DND-41 (cell line): ENCODE measurements at regions not wholly inside any gene's neighbourhood (a gene's known extent, or its start where the extent isn't known, plus 50 kb on each side); places are given as distances from the start of the nearest gene placed in this dataset.

Source experiments
- ATAC-seq: fragments of 200-7000 bp; cut with Tn5 transposase; 3 replicates; pipeline ENCODE4 v1.9.1; 2021; ENCODE audit warnings: low read depth; ENCODE audit not compliant: insufficient read depth
- DNase-seq: peaks from one replicate; pipeline ENCODE4 v3.0.0-alpha.2; 2020
- H2AFZ ChIP-seq: 2 replicates; pipeline ENCODE4 v1.6.0; 2012; ENCODE audit warnings: low read depth, low read length
- H3K27ac ChIP-seq: 2 replicates; pipeline ENCODE4 v1.5.1; 2012; ENCODE audit warnings: low read length, inconsistent platforms
- H3K27me3 ChIP-seq: fragments of 200-600 bp; sonication (generic); 2 replicates; pipeline ENCODE4 v1.6.0; 2012; ENCODE audit warnings: low read length, mild to moderate bottlenecking, inconsistent platforms; ENCODE audit not compliant: insufficient read depth, poor library complexity
- H3K36me3 ChIP-seq: 2 replicates; pipeline ENCODE4 v1.5.1; 2012; ENCODE audit warnings: low read length, inconsistent platforms; ENCODE audit not compliant: insufficient read depth
- H3K4me1 ChIP-seq: 2 replicates; pipeline ENCODE4 v1.5.1; 2012; ENCODE audit warnings: mild to moderate bottlenecking, low read length; ENCODE audit not compliant: insufficient read depth
- H3K4me2 ChIP-seq: 2 replicates; pipeline ENCODE4 v1.6.0; 2012; ENCODE audit warnings: mild to moderate bottlenecking, moderate library complexity, low read length, inconsistent platforms; ENCODE audit not compliant: insufficient read depth
- H3K4me3 ChIP-seq, 2 experiments: fragments of 200-600 bp in 1 of 2; shearing (Covaris generic) in 1 of 2; 2 replicates each; pipeline ENCODE4 v1.5.1; 2012 to 2016; ENCODE audit warnings: inconsistent platforms in 2 of 2, low read length in 2 of 2, mild to moderate bottlenecking in 2 of 2, low read depth in 1 of 2, moderate library complexity in 1 of 2
- H3K79me2 ChIP-seq: 2 replicates; pipeline ENCODE4 v1.6.0; 2012; ENCODE audit warnings: low read length, inconsistent platforms; ENCODE audit not compliant: insufficient read depth
- H3K9ac ChIP-seq: 2 replicates; pipeline ENCODE4 v1.6.0; 2012; ENCODE audit warnings: low read depth, mild to moderate bottlenecking, inconsistent platforms, low read length, moderate library complexity
- H3K9me3 ChIP-seq: 2 replicates; pipeline ENCODE4 v1.5.1; 2012; ENCODE audit warnings: low read length, moderate library complexity, mild to moderate bottlenecking, inconsistent platforms; ENCODE audit not compliant: insufficient read depth, severe bottlenecking
- H4K20me1 ChIP-seq: 2 replicates; pipeline ENCODE4 v1.6.0; 2012; ENCODE audit warnings: low read length; ENCODE audit not compliant: insufficient read depth
- CTCF ChIP-seq: IDR thresholded peaks from 2 replicates; pipeline ENCODE4 v1.5.1; 2012; ENCODE audit warnings: borderline replicate concordance, low read length, moderate library complexity, mild to moderate bottlenecking; ENCODE audit not compliant: poor library complexity, severe bottlenecking; ENCODE audit errors: extremely low read depth
- EZH2 ChIP-seq: IDR thresholded peaks from 3 replicates; pipeline ENCODE4 v1.6.1; 2012; ENCODE audit warnings: borderline replicate concordance, low read depth, mild to moderate bottlenecking, moderate library complexity, low read length, inconsistent platforms; ENCODE audit not compliant: severe bottlenecking

- Histone ChIP-seq H3K9me3 (no peaks in the 10 kb centered on the region), H3K4me1 (no peaks in the 10 kb centered on the region), H3K4me2 (no peak overlapping the region), H3K4me3 (no peak overlapping the region), H3K27me3 (no peaks in the 10 kb centered on the region), H3K27ac (no peak overlapping the region), H3K36me3 (no peaks in the 10 kb centered on the region), H3K9ac (no peak overlapping the region), H2AFZ (no peak overlapping the region), H3K79me2 (no peaks in the 10 kb centered on the region), H4K20me1 (no peaks in the 10 kb centered on the region)
- TF ChIP-seq EZH2 (no peak), CTCF (no peak)
- ATAC-seq (no peak), DNase-seq (no peak)
Measured at GRCh38 chr16:76176616-76177015, 100.6 kb upstream of the CNTNAP4 start.

- Histone ChIP-seq H3K4me3 (no peak overlapping the region), H2AFZ (no peak overlapping the region), H3K4me1 (no peaks in the 10 kb centered on the region), H3K27ac (no peak overlapping the region), H3K36me3 (no peaks in the 10 kb centered on the region), H3K4me2 (no peak overlapping the region), H3K27me3 (no peaks in the 10 kb centered on the region), H4K20me1 (no peaks in the 10 kb centered on the region), H3K79me2 (no peaks in the 10 kb centered on the region), H3K9ac (no peak overlapping the region), H3K9me3 (peaks cover 2% of the 10 kb centered on the region)
- no peak for TF ChIP-seq EZH2
- TF ChIP-seq CTCF, result no peak
- DNase-seq (no peak), ATAC-seq (no peak)
Measured at GRCh38 chr16:76182041-76182635, 95.1 kb upstream of the CNTNAP4 start.

GRCh38 chr16:76183647-76184046 lies 93.6 kb upstream of the CNTNAP4 start:
- Histone ChIP-seq H2AFZ (no peak overlapping the region), H3K9me3 (peaks cover 2% of the 10 kb centered on the region), H4K20me1 (no peaks in the 10 kb centered on the region), H3K27ac (no peak overlapping the region), H3K27me3 (no peaks in the 10 kb centered on the region), H3K4me2 (no peak overlapping the region), H3K9ac (no peak overlapping the region), H3K4me1 (no peaks in the 10 kb centered on the region), H3K36me3 (no peaks in the 10 kb centered on the region), H3K79me2 (no peaks in the 10 kb centered on the region), H3K4me3 (no peak overlapping the region)
- ATAC-seq, result no peak
- TF ChIP-seq EZH2 (no peak), CTCF (no peak)
- DNase-seq, result no peak
